Heart left ventricle (tissue), 16 donors: ENCODE measurements at regions not wholly inside any gene's neighbourhood (a gene's known extent, or its start where the extent isn't known, plus 50 kb on each side); places are given as distances from the start of the nearest gene placed in this dataset.

Source experiments
- ATAC-seq, 4 donors: fragments of 200-7000 bp; cut with Tn5 transposase; one replicate each; pipeline ENCODE4 v1.9.1; 2020 to 2022; ENCODE audit warnings: moderate library complexity in 4 of 4, mild to moderate bottlenecking in 3 of 4, moderate number of reproducible peaks in 1 of 4
- DNase-seq, 5 donors: peaks; one replicate each; pipeline ENCODE4 v3.0.0-alpha.2; 2020
- H3K27ac ChIP-seq, 12 donors: fragments of 200-600 bp; sonication (generic) in 4 of 12; one replicate each; pipeline versions ENCODE4 v1.5.0 to v1.8.0; 2016 to 2022; ENCODE audit warnings: mild to moderate bottlenecking in 2 of 12
- H3K27me3 ChIP-seq, 9 donors: fragments of 200-600 bp; sonication (generic) in 2 of 9; one replicate each; pipeline versions ENCODE4 v1.5.1 to v1.8.0; 2016 to 2022; ENCODE audit warnings: mild to moderate bottlenecking in 3 of 9
- H3K36me3 ChIP-seq, 9 donors: fragments of 200-600 bp; sonication (generic) in 2 of 9; one replicate each; pipeline versions ENCODE4 v1.5.0 to v1.8.0; 2018 to 2022; ENCODE audit warnings: mild to moderate bottlenecking in 2 of 9
- H3K4me1 ChIP-seq, 12 donors: fragments of 200-600 bp; sonication (generic) in 4 of 12; one replicate each; pipeline versions ENCODE4 v1.5.0 to v1.8.0; 2016 to 2022; ENCODE audit warnings: mild to moderate bottlenecking in 3 of 12
- H3K4me3 ChIP-seq, 12 donors: fragments of 200-600 bp; sonication (generic) in 4 of 12; one replicate each; pipeline versions ENCODE4 v1.5.0 to v1.8.0; 2017 to 2022; ENCODE audit warnings: mild to moderate bottlenecking in 9 of 12, moderate library complexity in 4 of 12
- H3K9me3 ChIP-seq, 12 donors: fragments of 200-600 bp; sonication (generic) in 4 of 12; one replicate each; pipeline versions ENCODE4 v1.5.0 to v1.8.0; 2016 to 2022; ENCODE audit warnings: mild to moderate bottlenecking in 1 of 12
- CTCF ChIP-seq, 12 donors: fragments of 200-600 bp; sonication (generic) in 4 of 12; IDR thresholded peaks; one replicate each; pipeline versions ENCODE4 v1.5.0 to v1.8.0; 2018 to 2022; ENCODE audit warnings: antibody characterized with exemption in 12 of 12, mild to moderate bottlenecking in 5 of 12
- POLR2A ChIP-seq, 2 donors: fragments of 450-650 bp; IDR thresholded peaks; one replicate each; pipeline ENCODE4 v1.6.1; 2017; ENCODE audit warnings: antibody characterized with exemption in 2 of 2, mild to moderate bottlenecking in 2 of 2, moderate library complexity in 2 of 2
- WGBS, 4 donors: extraction: QIAGEN DNeasy Blood & Tissue Kit in 2 of 4; methylation state at CpG; one replicate each; pipeline versions ENCODE4 v1.1.5 to v1.1.7; 2013 to 2018; 5-methylcytosine and 5-hydroxymethylcytosine counted together
- intact Hi-C, 10 donors: fragments of 100-400 bp; cut with DNase I; formaldehyde crosslinking; loops; one replicate each; pipeline versions ENCODE4 v1.11.1 to v1.14.2; 2022
- donor health status: ischemic (EF 13 %, LVEDD 7.1; RV severe dilation, severe dysfunction).
- donor health status: healthy with polysubstance abuse.
- donor health status: DM: no; HTN: yes; CAD: no.
- donor health status: DM: no; HTN: no; CAD: no.
- donor health status: ischemic (EF 25% LVEDD 6.9; RV normal size, moderate dysfunction).
- donor health status: ischemic (EF 25% LVEDD 5.7; RV mildly dilated, moderate dysfunction).
- donor health status: healthy.
- donor health status: DM: yes; HTN: yes; CAD: no.
- donor health status: ischemic (EF 35%, LVEDD 5.7; RV mildly dilated, moderate dysfunction).
- donor health status: nonischemic (EF 11% LVEDD 7.7; RV severe dilation, severe dysfunction).
- donor health status: DM: yes; HTN: yes; CAD: no.
- donor health status: PGD.
- donor health status: ischemic (EF 29% LVEDD 5.4; RV normal size, mild dysfunction).
- donor health status: nonischemic (EF 23%, LVEDD 6.1; RV moderate dilation, normal function).

GRCh38 chr11:28448186-28448585 lies 340.0 kb downstream of the METTL15 start:
- intact Hi-C loops: no loop called here
- no peak for TF ChIP-seq POLR2A (IDR thresholded peaks at IDR 0.05)
- TF ChIP-seq CTCF (IDR thresholded peaks at IDR 0.05): no peak
- H3K27ac ChIP-seq: no peak overlapping the region

GRCh38 chr11:28447226-28447625 lies 339.0 kb downstream of the METTL15 start:
- no peak for TF ChIP-seq POLR2A (IDR thresholded peaks at IDR 0.05)
- no peak for TF ChIP-seq CTCF (IDR thresholded peaks at IDR 0.05)
- intact Hi-C loops: no loop called here

More at GRCh38 chr11:28448186-28448585, 340.0 kb downstream of the METTL15 start:
- H3K27me3 ChIP-seq: no peaks in the 10 kb centered on the region
- ATAC-seq: no peak
- no peaks in the 10 kb centered on the region for H3K4me1 ChIP-seq
- H3K36me3 ChIP-seq: no peaks in the 10 kb centered on the region
- WGBS, 4 donors: 83 to 94% (median 90%) methylated on average over 2 of the region's 2 CpGs
- no peak for DNase-seq
- H3K9me3 ChIP-seq: no peaks in the 10 kb centered on the region
- no peak overlapping the region for H3K4me3 ChIP-seq

GRCh38 chr11:28442131-28442530 lies 333.9 kb downstream of the METTL15 start:
- WGBS, 4 donors: 86 to 98% (median 95%) methylated on average over 2 of the region's 2 CpGs
- Histone ChIP-seq H3K4me3 (no peak overlapping the region), H3K27ac (no peak overlapping the region), H3K4me1 (no peaks in the 10 kb centered on the region), H3K36me3 (no peaks in the 10 kb centered on the region), H3K27me3 (no peaks in the 10 kb centered on the region), H3K9me3 (no peaks in the 10 kb centered on the region)
- intact Hi-C loops: no loop called here
- DNase-seq (no peak), ATAC-seq (no peak)
- no peak for TF ChIP-seq CTCF (IDR thresholded peaks at IDR 0.05)
- TF ChIP-seq POLR2A (IDR thresholded peaks at IDR 0.05): no peak

More at GRCh38 chr11:28447226-28447625, 339.0 kb downstream of the METTL15 start:
- Histone ChIP-seq H3K4me1 (no peaks in the 10 kb centered on the region), H3K27me3 (no peaks in the 10 kb centered on the region), H3K36me3 (no peaks in the 10 kb centered on the region), H3K27ac (no peak overlapping the region), H3K9me3 (no peaks in the 10 kb centered on the region), H3K4me3 (no peak overlapping the region)
- ATAC-seq (no peak), DNase-seq (no peak)
- WGBS, 4 donors: 62 to 70% (median 66%) methylated on average over 1 of the region's 1 CpG

- Histone ChIP-seq H3K9me3 (no peaks in the 10 kb centered on the region), H3K27ac (no peak overlapping the region), H3K4me3 (no peak overlapping the region), H3K27me3 (no peaks in the 10 kb centered on the region), H3K36me3 (no peaks in the 10 kb centered on the region), H3K4me1 (no peaks in the 10 kb centered on the region)
- WGBS, 4 donors: 79 to 87% (median 86%) methylated on average over 4 of the region's 4 CpGs
- TF ChIP-seq POLR2A (IDR thresholded peaks at IDR 0.05): no peak
- intact Hi-C loops: no loop called here
- ATAC-seq (no peak), DNase-seq (no peak)
Measured at GRCh38 chr11:28439403-28439802, 331.2 kb downstream of the METTL15 start.

GRCh38 chr11:28420099-28420498 lies 311.9 kb downstream of the METTL15 start:
- DNase-seq: no peak
- WGBS, 4 donors: 97 to 100% (median 98%) methylated on average over 1 of the region's 1 CpG
- intact Hi-C loops: no loop called here
- peaks cover 0 to 14% (median 0%) of the 10 kb centered on the region in 12 donors for H3K4me1 ChIP-seq
- no peak overlapping the region for H3K27ac ChIP-seq
- no peaks in the 10 kb centered on the region for H3K27me3 ChIP-seq
- H3K4me3 ChIP-seq: no peak overlapping the region
- H3K36me3 ChIP-seq: no peaks in the 10 kb centered on the region
- ATAC-seq: no peak
- TF ChIP-seq POLR2A (IDR thresholded peaks at IDR 0.05) (no peak), CTCF (IDR thresholded peaks at IDR 0.05) (no peak)
- peaks cover 0 to 9% (median 0%) of the 10 kb centered on the region in 12 donors for H3K9me3 ChIP-seq
